ENCODE measurements at regions not wholly inside any gene's neighbourhood (a gene's known extent, or its start where the extent isn't known, plus 50 kb on each side); places are given as distances from the start of the nearest gene placed in this dataset.

DNA sequence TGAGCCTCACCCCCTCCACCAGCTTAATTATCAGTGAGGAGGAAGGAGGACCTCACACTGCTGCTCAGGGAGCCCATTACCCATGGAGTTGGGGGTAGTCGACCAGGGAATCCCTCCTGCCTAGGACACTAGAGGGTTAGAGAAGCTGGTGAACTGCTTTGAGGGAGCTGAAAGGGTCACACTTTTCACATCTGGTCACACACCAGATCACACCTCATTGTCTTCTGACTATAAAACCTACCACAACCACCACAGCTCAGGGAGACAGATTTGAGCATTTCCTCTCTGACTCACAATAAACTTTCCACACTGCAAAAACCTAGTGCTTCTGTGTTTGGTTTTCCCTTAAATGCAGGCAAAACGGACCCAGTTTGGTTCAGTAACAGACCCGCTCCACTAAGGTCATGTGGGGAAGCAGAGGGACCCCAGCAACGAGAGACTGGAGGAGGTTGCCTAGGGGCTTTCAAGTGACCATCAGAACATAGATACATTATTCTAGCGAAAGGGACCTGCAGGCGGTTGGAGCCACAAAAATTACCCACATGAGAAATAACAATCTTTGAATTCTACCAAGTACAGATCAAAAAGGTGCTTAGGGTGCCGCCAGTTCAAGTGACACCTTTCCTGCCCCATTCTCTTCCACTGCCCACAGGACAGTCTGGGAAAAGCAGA, 151.4 kb upstream of the AVPR1A start:
- Mint-ChIP-seq H3K27ac (no peak overlapping the region), H3K9me3 (peaks cover 0 to 1% (median 0%) of the 10 kb centered on the region in 7 donors), H3K27me3 (ENCODE audit: low read depth in 3 of 3) (no peaks in the 10 kb centered on the region), H3K36me3 (no peaks in the 10 kb centered on the region), H3K4me1 (no peaks in the 10 kb centered on the region), H3K4me3 (no peak overlapping the region)
- DNase-seq: no peak
- H4K20me1 ChIP-seq (ENCODE audit: insufficient read depth, low read length): no peaks in the 10 kb centered on the region
- no peaks in the 10 kb centered on the region for H3K27me3 ChIP-seq (ENCODE audit: control insufficient read depth in 2 of 2, insufficient read depth in 2 of 2, low read length in 2 of 2)
- TF ChIP-seq, protein P1, sequence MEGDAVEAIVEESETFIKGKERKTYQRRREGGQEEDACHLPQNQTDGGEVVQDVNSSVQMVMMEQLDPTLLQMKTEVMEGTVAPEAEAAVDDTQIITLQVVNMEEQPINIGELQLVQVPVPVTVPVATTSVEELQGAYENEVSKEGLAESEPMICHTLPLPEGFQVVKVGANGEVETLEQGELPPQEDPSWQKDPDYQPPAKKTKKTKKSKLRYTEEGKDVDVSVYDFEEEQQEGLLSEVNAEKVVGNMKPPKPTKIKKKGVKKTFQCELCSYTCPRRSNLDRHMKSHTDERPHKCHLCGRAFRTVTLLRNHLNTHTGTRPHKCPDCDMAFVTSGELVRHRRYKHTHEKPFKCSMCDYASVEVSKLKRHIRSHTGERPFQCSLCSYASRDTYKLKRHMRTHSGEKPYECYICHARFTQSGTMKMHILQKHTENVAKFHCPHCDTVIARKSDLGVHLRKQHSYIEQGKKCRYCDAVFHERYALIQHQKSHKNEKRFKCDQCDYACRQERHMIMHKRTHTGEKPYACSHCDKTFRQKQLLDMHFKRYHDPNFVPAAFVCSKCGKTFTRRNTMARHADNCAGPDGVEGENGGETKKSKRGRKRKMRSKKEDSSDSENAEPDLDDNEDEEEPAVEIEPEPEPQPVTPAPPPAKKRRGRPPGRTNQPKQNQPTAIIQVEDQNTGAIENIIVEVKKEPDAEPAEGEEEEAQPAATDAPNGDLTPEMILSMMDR (IDR thresholded peaks at IDR 0.05): no peak
- H2AFZ ChIP-seq (ENCODE audit: insufficient read depth, low read depth, low read length, poor library complexity, severe bottlenecking): no peak overlapping the region
- H3K4me1 ChIP-seq (ENCODE audit: control insufficient read depth in 1 of 2, insufficient read depth in 2 of 2, low read length in 2 of 2): no peaks in the 10 kb centered on the region
- no peaks in the 10 kb centered on the region for H3K36me3 ChIP-seq (replicated peaks in 1 of 2; ENCODE audit: control insufficient read depth in 1 of 2, insufficient read depth in 2 of 2, low read length in 2 of 2)
- intact Hi-C loops (cut with micrococcal nuclease): no loop called here
- no peaks in the 10 kb centered on the region for H3K79me2 ChIP-seq (ENCODE audit: insufficient read depth, low read length)
- H3K4me2 ChIP-seq (replicated peaks; ENCODE audit: extremely low read depth, low read length, poor library complexity, severe bottlenecking): no peak overlapping the region
- 89% methylated on average over 4 of the region's 7 CpGs for WGBS (ENCODE audit: insufficient coverage)
- no peaks in the 10 kb centered on the region for H3K9me3 ChIP-seq (replicated peaks in 1 of 2; ENCODE audit: control insufficient read depth in 1 of 2, insufficient read depth in 1 of 2, low read length in 2 of 2)
- no peak overlapping the region for H3K4me3 ChIP-seq (replicated peaks in 1 of 3; ENCODE audit: low read depth in 2 of 3, low read length in 3 of 3)
- H3K27ac ChIP-seq (ENCODE audit: low read depth in 1 of 2, low read length in 2 of 2): no peak overlapping the region
- no peak overlapping the region for H3K9ac ChIP-seq (ENCODE audit: insufficient read depth, low read length, poor library complexity, severe bottlenecking)

DNA sequence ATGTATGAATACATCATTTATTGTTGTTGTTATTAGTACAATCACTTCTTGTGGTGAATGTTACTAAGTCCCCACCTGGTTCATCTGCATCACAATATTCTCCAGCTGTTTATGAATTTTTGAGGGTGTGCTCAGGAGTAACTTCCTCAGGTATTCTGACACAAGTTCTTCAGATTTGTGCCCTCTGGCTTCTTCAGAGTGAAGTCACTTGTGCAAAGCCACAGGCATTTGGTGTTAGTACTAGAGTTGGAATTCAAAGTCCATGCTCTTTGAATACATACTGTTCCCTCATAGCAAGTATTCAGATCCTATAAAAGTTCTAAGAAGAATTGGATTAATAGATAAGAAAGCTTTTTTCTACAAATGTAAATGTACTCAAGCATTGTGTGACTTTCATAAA, 150.3 kb upstream of the AVPR1A start:
- no peaks in the 10 kb centered on the region for H3K36me3 Mint-ChIP-seq
- no peak overlapping the region for H3K27ac ChIP-seq (ENCODE audit: low read depth in 1 of 2, low read length in 2 of 2)
- DNase-seq: no peak
- H3K9ac ChIP-seq (ENCODE audit: insufficient read depth, low read length, poor library complexity, severe bottlenecking): no peak overlapping the region
- no peak overlapping the region for H3K4me3 Mint-ChIP-seq
- no peaks in the 10 kb centered on the region for H3K9me3 ChIP-seq (replicated peaks in 1 of 2; ENCODE audit: control insufficient read depth in 1 of 2, insufficient read depth in 1 of 2, low read length in 2 of 2)
- H3K9me3 Mint-ChIP-seq: peaks cover 0 to 1% (median 0%) of the 10 kb centered on the region in 7 donors
- H4K20me1 ChIP-seq (ENCODE audit: insufficient read depth, low read length): no peaks in the 10 kb centered on the region
- H3K27me3 Mint-ChIP-seq (ENCODE audit: low read depth in 3 of 3): no peaks in the 10 kb centered on the region
- no peak overlapping the region for H3K27ac Mint-ChIP-seq
- no peak overlapping the region for H3K4me3 ChIP-seq (replicated peaks in 1 of 3; ENCODE audit: low read depth in 2 of 3, low read length in 3 of 3)
- H3K4me1 ChIP-seq (ENCODE audit: control insufficient read depth in 1 of 2, insufficient read depth in 2 of 2, low read length in 2 of 2): no peaks in the 10 kb centered on the region
- no peak overlapping the region for H3K4me2 ChIP-seq (replicated peaks; ENCODE audit: extremely low read depth, low read length, poor library complexity, severe bottlenecking)
- H2AFZ ChIP-seq (ENCODE audit: insufficient read depth, low read depth, low read length, poor library complexity, severe bottlenecking): no peak overlapping the region
- intact Hi-C loops (cut with micrococcal nuclease): no loop called here
- H3K79me2 ChIP-seq (ENCODE audit: insufficient read depth, low read length): no peaks in the 10 kb centered on the region
- no peaks in the 10 kb centered on the region for H3K27me3 ChIP-seq (ENCODE audit: control insufficient read depth in 2 of 2, insufficient read depth in 2 of 2, low read length in 2 of 2)
- H3K36me3 ChIP-seq (replicated peaks in 1 of 2; ENCODE audit: control insufficient read depth in 1 of 2, insufficient read depth in 2 of 2, low read length in 2 of 2): no peaks in the 10 kb centered on the region
- TF ChIP-seq, protein P1 (IDR thresholded peaks at IDR 0.05): no peak
- H3K4me1 Mint-ChIP-seq: no peaks in the 10 kb centered on the region
